OCI-LY3 (cell line): ENCODE measurements at regions not wholly inside any gene's neighbourhood (a gene's known extent, or its start where the extent isn't known, plus 50 kb on each side); places are given as distances from the start of the nearest gene placed in this dataset.

Experiments
- EZH2phosphoT487 ChIP-seq: fragments of 200-600 bp; shearing (Covaris generic); IDR thresholded peaks from 2 replicates; pipeline ENCODE4 v1.6.1; 2018; ENCODE audit warnings: antibody characterized with exemption, mixed run types, low read depth
- TF ChIP-seq, protein P1 (sequence below): fragments of 200-600, 300-600 bp; sonication (generic); IDR thresholded peaks from 2 replicates; pipeline ENCODE4 v1.5.1; 2014; ENCODE audit warnings: antibody characterized with exemption, low read length, low read depth

DNA sequence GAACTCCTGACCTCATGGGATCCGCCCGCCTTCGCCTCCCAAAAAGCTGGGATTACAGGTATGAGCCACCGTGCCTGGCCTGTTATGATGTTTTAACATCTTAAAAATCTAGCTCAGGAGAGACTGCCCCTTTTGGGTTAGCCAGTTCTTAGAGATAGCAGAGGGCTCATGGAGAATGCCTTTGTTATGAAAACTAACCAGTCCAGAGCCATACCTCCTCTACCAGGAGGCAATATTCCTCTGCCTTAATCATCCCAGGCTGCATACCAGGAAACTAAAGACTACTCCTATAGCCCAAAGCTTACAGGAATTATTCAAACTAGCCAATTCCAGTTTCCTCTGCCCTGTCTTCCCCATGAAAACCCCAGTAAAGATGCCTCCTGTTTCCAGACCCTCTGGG lies 96.0 kb upstream of the MDM1 start:
- TF ChIP-seq, protein P1, sequence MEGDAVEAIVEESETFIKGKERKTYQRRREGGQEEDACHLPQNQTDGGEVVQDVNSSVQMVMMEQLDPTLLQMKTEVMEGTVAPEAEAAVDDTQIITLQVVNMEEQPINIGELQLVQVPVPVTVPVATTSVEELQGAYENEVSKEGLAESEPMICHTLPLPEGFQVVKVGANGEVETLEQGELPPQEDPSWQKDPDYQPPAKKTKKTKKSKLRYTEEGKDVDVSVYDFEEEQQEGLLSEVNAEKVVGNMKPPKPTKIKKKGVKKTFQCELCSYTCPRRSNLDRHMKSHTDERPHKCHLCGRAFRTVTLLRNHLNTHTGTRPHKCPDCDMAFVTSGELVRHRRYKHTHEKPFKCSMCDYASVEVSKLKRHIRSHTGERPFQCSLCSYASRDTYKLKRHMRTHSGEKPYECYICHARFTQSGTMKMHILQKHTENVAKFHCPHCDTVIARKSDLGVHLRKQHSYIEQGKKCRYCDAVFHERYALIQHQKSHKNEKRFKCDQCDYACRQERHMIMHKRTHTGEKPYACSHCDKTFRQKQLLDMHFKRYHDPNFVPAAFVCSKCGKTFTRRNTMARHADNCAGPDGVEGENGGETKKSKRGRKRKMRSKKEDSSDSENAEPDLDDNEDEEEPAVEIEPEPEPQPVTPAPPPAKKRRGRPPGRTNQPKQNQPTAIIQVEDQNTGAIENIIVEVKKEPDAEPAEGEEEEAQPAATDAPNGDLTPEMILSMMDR = no peak
- TF ChIP-seq EZH2phosphoT487 = no peak
